Gastroesophageal sphincter (tissue), 3 donors: ENCODE measurements at regions not wholly inside any gene's neighbourhood (a gene's known extent, or its start where the extent isn't known, plus 50 kb on each side); places are given as distances from the start of the nearest gene placed in this dataset.

Source experiments
- POLR2A ChIP-seq, 2 donors: fragments of 450-650 bp; IDR thresholded peaks; one replicate each; pipeline ENCODE4 v1.6.1; 2017; ENCODE audit warnings: antibody characterized with exemption in 2 of 2, mild to moderate bottlenecking in 2 of 2, moderate library complexity in 1 of 2
- TF ChIP-seq, protein P1 (sequence below), 4 experiments: fragments of 200-600 bp in 2 of 4; fragments of 450-650 bp in 2 of 4; sonication (generic) in 1 of 4; IDR thresholded peaks; one replicate each; pipeline ENCODE4 v1.5.1; 2017 to 2019; ENCODE audit warnings: antibody characterized with exemption in 4 of 4, mild to moderate bottlenecking in 2 of 4, moderate library complexity in 2 of 4

DNA sequence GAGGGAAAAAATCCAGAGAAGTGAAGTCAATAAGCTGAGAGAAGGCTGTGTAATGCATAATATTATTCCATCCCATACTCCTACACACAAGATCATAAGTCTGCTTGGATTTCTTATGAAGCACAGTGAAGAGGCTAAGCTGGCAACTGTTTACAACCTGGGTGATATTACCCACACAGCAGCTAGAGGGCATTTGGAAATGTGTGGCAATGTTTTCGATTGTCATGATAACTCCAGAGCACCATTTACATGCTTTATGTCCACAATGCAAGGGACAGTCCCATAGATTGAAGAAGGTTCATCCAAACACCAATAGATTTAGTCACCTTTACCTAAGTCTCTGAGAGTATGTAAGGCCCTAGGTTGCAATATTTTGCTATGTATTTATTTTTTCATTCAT, 412.2 kb downstream of the PPP3CA start:
- TF ChIP-seq POLR2A (IDR thresholded peaks at IDR 0.05): no peak
- TF ChIP-seq, protein P1, sequence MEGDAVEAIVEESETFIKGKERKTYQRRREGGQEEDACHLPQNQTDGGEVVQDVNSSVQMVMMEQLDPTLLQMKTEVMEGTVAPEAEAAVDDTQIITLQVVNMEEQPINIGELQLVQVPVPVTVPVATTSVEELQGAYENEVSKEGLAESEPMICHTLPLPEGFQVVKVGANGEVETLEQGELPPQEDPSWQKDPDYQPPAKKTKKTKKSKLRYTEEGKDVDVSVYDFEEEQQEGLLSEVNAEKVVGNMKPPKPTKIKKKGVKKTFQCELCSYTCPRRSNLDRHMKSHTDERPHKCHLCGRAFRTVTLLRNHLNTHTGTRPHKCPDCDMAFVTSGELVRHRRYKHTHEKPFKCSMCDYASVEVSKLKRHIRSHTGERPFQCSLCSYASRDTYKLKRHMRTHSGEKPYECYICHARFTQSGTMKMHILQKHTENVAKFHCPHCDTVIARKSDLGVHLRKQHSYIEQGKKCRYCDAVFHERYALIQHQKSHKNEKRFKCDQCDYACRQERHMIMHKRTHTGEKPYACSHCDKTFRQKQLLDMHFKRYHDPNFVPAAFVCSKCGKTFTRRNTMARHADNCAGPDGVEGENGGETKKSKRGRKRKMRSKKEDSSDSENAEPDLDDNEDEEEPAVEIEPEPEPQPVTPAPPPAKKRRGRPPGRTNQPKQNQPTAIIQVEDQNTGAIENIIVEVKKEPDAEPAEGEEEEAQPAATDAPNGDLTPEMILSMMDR (IDR thresholded peaks at IDR 0.05): peak in 1 of 4 experiments; percentile 12
